Duodenal mucosa (tissue), 2 donors: ENCODE measurements at regions not wholly inside any gene's neighbourhood (a gene's known extent, or its start where the extent isn't known, plus 50 kb on each side); places are given as distances from the start of the nearest gene placed in this dataset.

ENCODE experiments used
- H3K27ac ChIP-seq: one replicate; pipeline ENCODE4 v1.7.0; 2013; ENCODE audit warnings: low read depth, low read length
- H3K27me3 ChIP-seq, 2 donors: one replicate each; pipeline ENCODE4 v1.7.0; 2013; ENCODE audit warnings: low read length in 2 of 2, control low read depth in 1 of 2; ENCODE audit not compliant: insufficient read depth in 2 of 2, control insufficient read depth in 1 of 2
- H3K36me3 ChIP-seq, 2 donors: one replicate each; pipeline ENCODE4 v1.7.0; 2013; ENCODE audit warnings: low read length in 2 of 2, control low read depth in 1 of 2; ENCODE audit not compliant: insufficient read depth in 2 of 2, control insufficient read depth in 1 of 2
- H3K4me1 ChIP-seq, 2 donors: one replicate each; pipeline ENCODE4 v1.7.0; 2013; ENCODE audit warnings: low read length in 2 of 2, control low read depth in 1 of 2; ENCODE audit not compliant: insufficient read depth in 2 of 2, control insufficient read depth in 1 of 2
- H3K4me3 ChIP-seq, 2 donors: one replicate each; pipeline ENCODE4 v1.7.0; 2013; ENCODE audit warnings: low read length in 2 of 2, low read depth in 1 of 2
- H3K9ac ChIP-seq, 2 donors: one replicate each; pipeline ENCODE4 v1.7.0; 2013; ENCODE audit warnings: low read length in 2 of 2, low read depth in 1 of 2
- H3K9me3 ChIP-seq, 2 donors: one replicate each; pipeline ENCODE4 v1.7.0; 2013; ENCODE audit warnings: low read length in 2 of 2, control low read depth in 1 of 2; ENCODE audit not compliant: control insufficient read depth in 1 of 2

GRCh38 chr6:145350928-145351327 is 384.4 kb downstream of the EPM2A start:
- no peaks in the 10 kb centered on the region for H3K4me1 ChIP-seq

GRCh38 chr6:145352382-145353080 is 382.8 kb downstream of the EPM2A start:
- no peaks in the 10 kb centered on the region for H3K4me1 ChIP-seq
- H3K36me3 ChIP-seq, result no peaks in the 10 kb centered on the region
- H3K27me3 ChIP-seq, result no peaks in the 10 kb centered on the region
- H3K9me3 ChIP-seq, result no peaks in the 10 kb centered on the region
- no peak overlapping the region for H3K4me3 ChIP-seq
- no peak overlapping the region for H3K27ac ChIP-seq
- H3K9ac ChIP-seq, result no peak overlapping the region

More at GRCh38 chr6:145350928-145351327, 384.4 kb downstream of the EPM2A start:
- no peak overlapping the region for H3K27ac ChIP-seq
- H3K4me3 ChIP-seq, result no peak overlapping the region
- H3K9me3 ChIP-seq, result no peaks in the 10 kb centered on the region
- no peaks in the 10 kb centered on the region for H3K36me3 ChIP-seq
- no peaks in the 10 kb centered on the region for H3K27me3 ChIP-seq
- H3K9ac ChIP-seq, result no peak overlapping the region

GRCh38 chr6:145360865-145361264 is 374.5 kb downstream of the EPM2A start:
- Histone ChIP-seq H3K9me3 (no peaks in the 10 kb centered on the region), H3K9ac (no peak overlapping the region), H3K27ac (no peak overlapping the region), H3K4me1 (no peaks in the 10 kb centered on the region), H3K36me3 (no peaks in the 10 kb centered on the region), H3K4me3 (no peak overlapping the region), H3K27me3 (no peaks in the 10 kb centered on the region)

GRCh38 chr6:145367149-145367548 is 368.2 kb downstream of the EPM2A start:
- no peaks in the 10 kb centered on the region for H3K27me3 ChIP-seq
- no peak overlapping the region for H3K9ac ChIP-seq
- no peak overlapping the region for H3K4me3 ChIP-seq
- H3K36me3 ChIP-seq, result no peaks in the 10 kb centered on the region
- no peaks in the 10 kb centered on the region for H3K4me1 ChIP-seq
- no peak overlapping the region for H3K27ac ChIP-seq
- H3K9me3 ChIP-seq, result no peaks in the 10 kb centered on the region

- Histone ChIP-seq H3K9ac (no peak overlapping the region), H3K9me3 (no peaks in the 10 kb centered on the region)
Measured at GRCh38 chr6:145368075-145368474, 367.2 kb downstream of the EPM2A start.

GRCh38 chr6:145370559-145370958 is 364.8 kb downstream of the EPM2A start:
- H3K27ac ChIP-seq, result no peak overlapping the region
- no peak overlapping the region for H3K9ac ChIP-seq
- H3K4me1 ChIP-seq, result no peaks in the 10 kb centered on the region
- H3K4me3 ChIP-seq, result no peak overlapping the region
- no peaks in the 10 kb centered on the region for H3K9me3 ChIP-seq
- H3K36me3 ChIP-seq, result no peaks in the 10 kb centered on the region
- no peaks in the 10 kb centered on the region for H3K27me3 ChIP-seq

More at GRCh38 chr6:145368075-145368474, 367.2 kb downstream of the EPM2A start:
- H3K4me1 ChIP-seq, result no peaks in the 10 kb centered on the region
- no peaks in the 10 kb centered on the region for H3K36me3 ChIP-seq
- H3K4me3 ChIP-seq, result no peak overlapping the region
- H3K27ac ChIP-seq, result no peak overlapping the region
- H3K27me3 ChIP-seq, result no peaks in the 10 kb centered on the region

GRCh38 chr6:145372671-145373151 is 362.6 kb downstream of the EPM2A start:
- H3K27me3 ChIP-seq, result no peaks in the 10 kb centered on the region
- H3K9ac ChIP-seq, result no peak overlapping the region
- no peaks in the 10 kb centered on the region for H3K9me3 ChIP-seq
- H3K4me3 ChIP-seq, result peak overlapping the region; percentile 19 to 38
- no peaks in the 10 kb centered on the region for H3K4me1 ChIP-seq
- no peaks in the 10 kb centered on the region for H3K36me3 ChIP-seq
- no peak overlapping the region for H3K27ac ChIP-seq

- no peaks in the 10 kb centered on the region for H3K36me3 ChIP-seq
- no peaks in the 10 kb centered on the region for H3K4me1 ChIP-seq
- H3K9ac ChIP-seq, result no peak overlapping the region
- H3K9me3 ChIP-seq, result peaks cover 0 to 4% of the 10 kb centered on the region in 2 donors
- no peaks in the 10 kb centered on the region for H3K27me3 ChIP-seq
- no peak overlapping the region for H3K4me3 ChIP-seq
- no peak overlapping the region for H3K27ac ChIP-seq
Measured at GRCh38 chr6:145373826-145374225, 361.5 kb downstream of the EPM2A start.

- Histone ChIP-seq H3K9me3 (peaks cover 0 to 4% of the 10 kb centered on the region in 2 donors), H3K27ac (no peak overlapping the region), H3K9ac (no peak overlapping the region), H3K4me3 (no peak overlapping the region), H3K36me3 (no peaks in the 10 kb centered on the region), H3K27me3 (no peaks in the 10 kb centered on the region), H3K4me1 (no peaks in the 10 kb centered on the region)
Measured at GRCh38 chr6:145374570-145374969, 360.8 kb downstream of the EPM2A start.

- no peak overlapping the region for H3K4me3 ChIP-seq
- no peaks in the 10 kb centered on the region for H3K4me1 ChIP-seq
- no peak overlapping the region for H3K9ac ChIP-seq
- H3K27ac ChIP-seq, result no peak overlapping the region
- H3K27me3 ChIP-seq, result no peaks in the 10 kb centered on the region
- H3K9me3 ChIP-seq, result peaks cover 0 to 4% of the 10 kb centered on the region in 2 donors
- no peaks in the 10 kb centered on the region for H3K36me3 ChIP-seq
Measured at GRCh38 chr6:145375502-145375901, 359.8 kb downstream of the EPM2A start.
